ENCODE measurements at regions not wholly inside any gene's neighbourhood (a gene's known extent, or its start where the extent isn't known, plus 50 kb on each side); places are given as distances from the start of the nearest gene placed in this dataset.
"Not testable (repeated sequence)": the region's sequence is repeated elsewhere in the genome, so short reads cannot be mapped to it uniquely, and the experiment has no call there.

DNA sequence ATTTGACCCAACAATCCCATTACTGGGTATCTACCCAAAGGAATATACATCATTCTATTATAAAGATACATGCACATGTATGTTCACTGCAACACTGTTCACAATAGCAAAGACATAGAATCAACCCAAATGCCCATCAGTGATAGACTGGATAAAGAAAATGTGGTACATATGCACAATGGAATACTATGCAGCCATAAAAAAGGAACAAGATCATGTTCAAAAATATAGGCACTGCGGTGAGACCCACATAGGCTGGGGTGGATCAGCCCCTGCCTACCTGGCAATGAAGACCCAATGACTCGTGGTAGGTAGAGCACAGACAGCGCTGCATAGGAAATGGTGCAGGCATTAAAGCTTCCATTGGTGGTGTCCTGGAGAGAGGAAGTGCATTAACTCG, 88.6 kb upstream of the NFIL3 start:
- H3K4me1 ChIP-seq (ENCODE audit: control insufficient read depth, insufficient read depth, low read length); H3K4me3 ChIP-seq (ENCODE audit: low read length in 2 of 2); H3K27me3 ChIP-seq (ENCODE audit: control insufficient read depth in 1 of 2, insufficient read depth in 2 of 2, low read length in 2 of 2); H3K9ac ChIP-seq (ENCODE audit: low read length in 2 of 2); H3K9me3 ChIP-seq (ENCODE audit: control insufficient read depth in 2 of 2, low read length in 2 of 2); H3K36me3 ChIP-seq (ENCODE audit: control insufficient read depth in 2 of 2, insufficient read depth in 2 of 2, low read length in 2 of 2); H3K27ac ChIP-seq (ENCODE audit: low read length): not testable (repeated sequence)

DNA sequence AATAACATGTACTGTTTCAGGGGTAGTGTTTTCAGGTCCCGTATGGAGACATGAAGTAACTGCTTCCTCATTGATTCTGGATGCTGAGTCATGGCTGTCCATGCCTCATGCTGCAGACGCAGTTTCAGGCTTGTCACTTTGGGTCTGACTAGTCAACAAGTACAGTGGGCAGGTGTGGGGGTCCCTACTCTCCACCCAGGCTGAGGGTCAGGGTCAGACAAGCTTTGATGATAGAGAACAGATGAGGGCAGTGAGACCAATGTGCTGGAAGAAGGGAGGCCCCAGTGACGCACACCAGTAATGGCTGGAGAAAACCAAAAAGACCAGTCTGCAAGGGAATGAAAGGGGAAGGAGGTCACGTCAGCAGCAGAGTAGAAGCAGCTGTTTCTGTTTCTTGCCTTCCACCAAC, 80.0 kb upstream of the NFIL3 start:
- Histone ChIP-seq H3K4me3 (ENCODE audit: low read length in 2 of 2) (no peak overlapping the region), H3K4me1 (ENCODE audit: control insufficient read depth, insufficient read depth, low read length) (peaks cover 6% of the 10 kb centered on the region), H3K36me3 (ENCODE audit: control insufficient read depth in 2 of 2, insufficient read depth in 2 of 2, low read length in 2 of 2) (no peaks in the 10 kb centered on the region), H3K27ac (ENCODE audit: low read length) (no peak overlapping the region), H3K9me3 (ENCODE audit: control insufficient read depth in 2 of 2, low read length in 2 of 2) (no peaks in the 10 kb centered on the region), H3K9ac (ENCODE audit: low read length in 2 of 2) (no peak overlapping the region), H3K27me3 (ENCODE audit: control insufficient read depth in 1 of 2, insufficient read depth in 2 of 2, low read length in 2 of 2) (no peaks in the 10 kb centered on the region)

DNA sequence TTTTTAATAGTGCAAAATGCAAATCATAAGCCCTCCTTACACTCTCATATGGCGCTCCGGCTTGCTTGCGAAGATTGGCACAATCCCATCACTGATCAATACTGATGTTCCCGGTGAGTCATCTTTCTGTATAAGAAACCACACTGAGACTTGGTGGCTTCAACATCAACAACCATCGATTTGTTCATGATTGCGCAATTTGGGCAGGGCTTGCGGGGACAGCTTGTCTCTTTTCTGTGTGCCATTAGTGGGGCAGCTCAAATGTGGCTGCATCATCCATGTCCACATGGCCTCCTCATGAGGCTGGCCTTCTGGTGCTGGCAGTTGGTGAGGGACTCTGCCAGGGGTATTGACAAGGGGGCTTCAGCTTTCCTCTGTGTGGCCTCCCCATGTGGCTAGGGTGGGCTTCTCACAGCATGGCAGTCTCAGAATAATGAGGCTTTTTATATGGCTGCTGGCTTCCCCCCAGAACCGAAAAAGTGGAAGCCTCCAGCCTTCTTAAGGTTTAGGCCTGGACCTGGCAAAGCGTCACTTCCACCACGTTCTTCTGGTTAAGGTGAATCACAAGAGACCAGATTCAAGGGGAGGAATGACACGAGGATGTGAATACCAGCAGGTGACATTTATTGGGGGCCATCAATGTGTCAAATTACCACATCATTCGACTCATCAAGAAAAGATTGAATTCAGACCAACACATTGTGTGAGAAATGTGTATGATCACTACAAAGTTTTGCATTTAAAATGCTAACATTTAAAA, 79.5 kb upstream of the NFIL3 start:
- Histone ChIP-seq H3K27me3 (ENCODE audit: control insufficient read depth in 1 of 2, insufficient read depth in 2 of 2, low read length in 2 of 2) (no peaks in the 10 kb centered on the region), H3K4me3 (ENCODE audit: low read length in 2 of 2) (no peak overlapping the region), H3K9me3 (ENCODE audit: control insufficient read depth in 2 of 2, low read length in 2 of 2) (no peaks in the 10 kb centered on the region), H3K27ac (ENCODE audit: low read length) (no peak overlapping the region), H3K4me1 (ENCODE audit: control insufficient read depth, insufficient read depth, low read length) (peaks cover 4% of the 10 kb centered on the region), H3K36me3 (ENCODE audit: control insufficient read depth in 2 of 2, insufficient read depth in 2 of 2, low read length in 2 of 2) (no peaks in the 10 kb centered on the region), H3K9ac (ENCODE audit: low read length in 2 of 2) (no peak overlapping the region)

DNA sequence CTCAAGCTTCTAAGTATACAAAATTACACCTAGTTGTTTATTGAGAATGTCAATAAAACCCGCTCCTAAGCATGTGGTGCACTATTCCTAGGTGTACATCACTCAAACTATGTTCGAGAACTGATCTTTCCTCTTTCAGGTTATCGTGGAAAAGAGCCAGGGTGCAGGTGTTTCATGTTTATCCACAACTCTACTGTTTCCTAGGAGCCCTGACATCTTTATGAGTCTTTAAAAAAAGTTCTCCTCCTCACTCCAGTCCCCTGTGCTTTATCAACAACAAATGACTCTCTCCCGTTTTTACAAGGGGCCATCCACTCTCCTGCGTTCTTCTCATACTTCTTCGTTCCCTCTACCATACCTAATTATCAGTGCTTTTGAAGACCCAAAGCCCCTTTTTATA, 78.8 kb upstream of the NFIL3 start:
- Histone ChIP-seq H3K4me1 (ENCODE audit: control insufficient read depth, insufficient read depth, low read length) (peaks cover 4% of the 10 kb centered on the region), H3K4me3 (ENCODE audit: low read length in 2 of 2) (no peak overlapping the region), H3K27me3 (ENCODE audit: control insufficient read depth in 1 of 2, insufficient read depth in 2 of 2, low read length in 2 of 2) (no peaks in the 10 kb centered on the region), H3K9ac (ENCODE audit: low read length in 2 of 2) (no peak overlapping the region), H3K9me3 (ENCODE audit: control insufficient read depth in 2 of 2, low read length in 2 of 2) (no peaks in the 10 kb centered on the region), H3K27ac (ENCODE audit: low read length) (no peak overlapping the region), H3K36me3 (ENCODE audit: control insufficient read depth in 2 of 2, insufficient read depth in 2 of 2, low read length in 2 of 2) (no peaks in the 10 kb centered on the region)

DNA sequence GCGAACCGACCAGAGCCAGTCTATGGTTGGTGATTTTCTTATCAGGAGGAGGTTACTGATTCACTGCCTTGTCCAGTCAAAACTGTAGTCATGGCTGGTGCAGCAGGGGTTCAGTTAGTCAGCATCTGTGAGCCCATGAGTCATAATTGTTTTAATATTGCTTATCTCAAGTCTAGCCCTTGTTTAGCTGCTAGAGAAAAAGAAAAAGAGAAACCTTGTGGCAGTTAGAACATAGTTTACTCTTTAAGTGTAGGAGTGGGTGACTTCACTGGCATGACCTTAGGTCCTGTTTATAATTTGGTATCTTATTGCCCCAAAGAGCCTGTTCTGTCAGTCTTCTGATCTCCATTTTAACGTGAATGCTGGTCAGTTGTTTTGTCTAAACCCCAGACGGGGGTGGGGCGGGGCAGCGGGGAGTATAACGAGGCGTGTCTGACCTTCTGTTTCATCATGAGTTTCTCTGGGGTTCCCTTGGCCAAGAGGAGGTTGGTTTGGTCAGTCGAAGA, 76.9 kb upstream of the NFIL3 start:
- Histone ChIP-seq H3K4me1 (ENCODE audit: control insufficient read depth, insufficient read depth, low read length) (peaks cover 7% of the 10 kb centered on the region), H3K9me3 (ENCODE audit: control insufficient read depth in 2 of 2, low read length in 2 of 2) (no peaks in the 10 kb centered on the region), H3K36me3 (ENCODE audit: control insufficient read depth in 2 of 2, insufficient read depth in 2 of 2, low read length in 2 of 2) (no peaks in the 10 kb centered on the region), H3K27ac (ENCODE audit: low read length) (no peak overlapping the region), H3K4me3 (ENCODE audit: low read length in 2 of 2) (no peak overlapping the region), H3K27me3 (ENCODE audit: control insufficient read depth in 1 of 2, insufficient read depth in 2 of 2, low read length in 2 of 2) (no peaks in the 10 kb centered on the region), H3K9ac (ENCODE audit: low read length in 2 of 2) (no peak overlapping the region)

DNA sequence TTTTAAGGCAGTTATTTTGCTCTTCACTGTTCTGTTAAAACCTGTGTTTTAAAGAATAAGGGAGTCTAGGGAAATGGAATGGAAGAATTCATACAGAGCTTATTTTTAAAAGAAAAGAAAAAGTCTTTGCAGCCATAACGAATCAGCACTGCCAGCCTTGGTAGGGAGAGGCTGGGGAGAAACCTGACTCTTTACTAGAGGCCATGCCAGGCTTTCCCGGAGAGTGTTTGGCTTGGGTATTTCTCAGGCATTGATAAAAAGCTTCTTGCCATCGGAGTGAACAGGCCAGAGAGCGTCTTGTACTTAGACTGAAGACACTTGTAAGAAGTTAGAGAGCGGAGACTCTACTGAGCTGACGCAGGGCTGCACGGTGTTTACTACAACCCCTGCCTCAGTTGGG, 72.7 kb upstream of the NFIL3 start:
- Histone ChIP-seq H3K4me3 (ENCODE audit: low read length in 2 of 2) (peak overlapping the region in 1 of 2 donors; percentile 8), H3K27me3 (ENCODE audit: control insufficient read depth in 1 of 2, insufficient read depth in 2 of 2, low read length in 2 of 2) (no peaks in the 10 kb centered on the region), H3K9ac (ENCODE audit: low read length in 2 of 2) (peak overlapping the region in 1 of 2 donors; percentile 45), H3K27ac (ENCODE audit: low read length) (peak overlapping the region; percentile 31), H3K9me3 (ENCODE audit: control insufficient read depth in 2 of 2, low read length in 2 of 2) (no peaks in the 10 kb centered on the region), H3K4me1 (ENCODE audit: control insufficient read depth, insufficient read depth, low read length) (peaks cover 7% of the 10 kb centered on the region), H3K36me3 (ENCODE audit: control insufficient read depth in 2 of 2, insufficient read depth in 2 of 2, low read length in 2 of 2) (no peaks in the 10 kb centered on the region)

DNA sequence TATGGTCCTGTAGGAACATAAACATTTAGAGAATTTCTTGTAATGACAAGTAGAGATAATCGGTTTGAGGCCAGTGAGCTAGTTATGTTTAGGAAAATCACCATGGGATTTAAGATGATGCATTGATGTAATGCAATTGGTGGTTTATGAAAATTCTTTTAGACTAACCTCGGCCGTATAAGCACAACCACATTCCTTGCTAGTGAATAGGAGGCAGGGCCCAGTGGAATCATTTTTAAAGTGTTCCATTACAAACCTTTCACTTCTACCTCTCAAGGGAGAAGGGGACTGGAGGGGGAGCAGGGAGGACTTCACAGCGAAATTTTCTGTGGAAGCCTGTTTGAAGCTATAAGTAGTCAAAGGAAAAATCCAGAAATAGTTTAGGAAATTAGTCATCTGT, 71.8 kb upstream of the NFIL3 start:
- Histone ChIP-seq H3K36me3 (ENCODE audit: control insufficient read depth in 2 of 2, insufficient read depth in 2 of 2, low read length in 2 of 2) (no peaks in the 10 kb centered on the region), H3K4me1 (ENCODE audit: control insufficient read depth, insufficient read depth, low read length) (peaks cover 7% of the 10 kb centered on the region), H3K9ac (ENCODE audit: low read length in 2 of 2) (no peak overlapping the region), H3K27ac (ENCODE audit: low read length) (peak overlapping the region; percentile 3), H3K27me3 (ENCODE audit: control insufficient read depth in 1 of 2, insufficient read depth in 2 of 2, low read length in 2 of 2) (no peaks in the 10 kb centered on the region), H3K4me3 (ENCODE audit: low read length in 2 of 2) (no peak overlapping the region), H3K9me3 (ENCODE audit: control insufficient read depth in 2 of 2, low read length in 2 of 2) (no peaks in the 10 kb centered on the region)

DNA sequence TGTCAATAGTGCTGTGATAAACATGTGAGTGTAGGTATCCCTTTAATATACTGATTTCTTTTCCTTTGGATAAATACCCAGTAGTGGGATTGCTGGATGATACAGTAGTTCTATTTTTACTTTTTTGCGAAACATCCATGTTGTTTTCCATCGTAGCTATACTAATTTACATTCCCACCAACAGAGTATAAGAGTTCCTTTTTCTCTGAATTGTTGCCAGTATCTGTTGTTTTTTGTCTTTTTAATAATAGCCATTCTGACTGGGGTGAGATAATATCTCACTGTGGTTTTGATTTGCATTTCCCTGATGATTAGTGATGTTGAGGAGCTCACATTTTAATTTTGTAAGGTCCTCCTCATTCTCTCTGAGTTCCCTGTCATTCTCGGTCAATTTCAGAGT, 71.1 kb upstream of the NFIL3 start:
- Histone ChIP-seq H3K9ac (ENCODE audit: low read length in 2 of 2) (no peak overlapping the region), H3K9me3 (ENCODE audit: control insufficient read depth in 2 of 2, low read length in 2 of 2) (no peaks in the 10 kb centered on the region), H3K27ac (ENCODE audit: low read length) (peak overlapping the region; percentile 3), H3K4me1 (ENCODE audit: control insufficient read depth, insufficient read depth, low read length) (peaks cover 7% of the 10 kb centered on the region), H3K27me3 (ENCODE audit: control insufficient read depth in 1 of 2, insufficient read depth in 2 of 2, low read length in 2 of 2) (no peaks in the 10 kb centered on the region), H3K36me3 (ENCODE audit: control insufficient read depth in 2 of 2, insufficient read depth in 2 of 2, low read length in 2 of 2) (no peaks in the 10 kb centered on the region), H3K4me3 (ENCODE audit: low read length in 2 of 2) (no peak overlapping the region)

DNA sequence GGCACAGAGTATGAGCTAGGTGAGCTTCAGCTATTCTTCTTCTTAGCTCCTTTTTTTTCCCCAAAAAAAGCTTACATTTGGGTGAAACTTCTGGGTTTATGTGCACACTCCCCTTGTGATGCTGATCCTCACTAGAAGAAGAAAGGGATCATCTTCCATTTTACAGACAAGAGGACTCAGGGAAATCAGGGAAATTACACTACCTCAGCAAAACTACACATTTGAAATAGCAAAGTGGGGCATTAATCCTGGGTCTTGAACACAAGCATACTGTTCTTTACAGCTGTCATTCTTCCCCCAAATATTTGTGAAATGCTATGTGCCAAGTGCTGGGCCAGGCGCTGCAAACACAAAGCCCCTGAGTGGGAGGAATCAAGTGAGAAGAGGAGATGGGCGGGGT, 68.6 kb upstream of the NFIL3 start:
- Histone ChIP-seq H3K27me3 (ENCODE audit: control insufficient read depth in 1 of 2, insufficient read depth in 2 of 2, low read length in 2 of 2) (no peaks in the 10 kb centered on the region), H3K27ac (ENCODE audit: low read length) (no peak overlapping the region), H3K36me3 (ENCODE audit: control insufficient read depth in 2 of 2, insufficient read depth in 2 of 2, low read length in 2 of 2) (no peaks in the 10 kb centered on the region), H3K9ac (ENCODE audit: low read length in 2 of 2) (no peak overlapping the region), H3K4me3 (ENCODE audit: low read length in 2 of 2) (no peak overlapping the region), H3K4me1 (ENCODE audit: control insufficient read depth, insufficient read depth, low read length) (peaks cover 9% of the 10 kb centered on the region), H3K9me3 (ENCODE audit: control insufficient read depth in 2 of 2, low read length in 2 of 2) (no peaks in the 10 kb centered on the region)

DNA sequence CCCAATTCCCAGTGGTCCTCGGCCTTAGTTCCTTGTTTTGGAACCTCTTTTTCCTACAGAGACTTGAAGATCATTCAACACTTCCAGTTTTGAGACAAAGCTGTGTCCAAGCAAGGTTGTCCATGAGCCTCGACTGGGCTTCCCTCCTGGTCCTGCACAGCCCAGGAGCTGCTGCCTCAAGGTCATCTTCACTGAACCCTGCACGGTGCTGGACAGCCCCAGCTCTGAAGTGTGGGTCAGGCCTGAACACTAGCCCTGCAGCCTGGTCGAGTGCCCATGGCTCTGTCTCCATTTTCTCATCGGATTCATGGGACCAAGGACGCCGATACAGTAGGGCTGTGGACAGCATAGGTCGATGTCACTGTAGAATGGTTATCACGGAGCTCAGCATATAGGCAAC, 68.0 kb upstream of the NFIL3 start:
- Histone ChIP-seq H3K9ac (ENCODE audit: low read length in 2 of 2) (no peak overlapping the region), H3K27ac (ENCODE audit: low read length) (no peak overlapping the region), H3K36me3 (ENCODE audit: control insufficient read depth in 2 of 2, insufficient read depth in 2 of 2, low read length in 2 of 2) (no peaks in the 10 kb centered on the region), H3K4me1 (ENCODE audit: control insufficient read depth, insufficient read depth, low read length) (peaks cover 8% of the 10 kb centered on the region), H3K4me3 (ENCODE audit: low read length in 2 of 2) (no peak overlapping the region), H3K9me3 (ENCODE audit: control insufficient read depth in 2 of 2, low read length in 2 of 2) (no peaks in the 10 kb centered on the region), H3K27me3 (ENCODE audit: control insufficient read depth in 1 of 2, insufficient read depth in 2 of 2, low read length in 2 of 2) (no peaks in the 10 kb centered on the region)

DNA sequence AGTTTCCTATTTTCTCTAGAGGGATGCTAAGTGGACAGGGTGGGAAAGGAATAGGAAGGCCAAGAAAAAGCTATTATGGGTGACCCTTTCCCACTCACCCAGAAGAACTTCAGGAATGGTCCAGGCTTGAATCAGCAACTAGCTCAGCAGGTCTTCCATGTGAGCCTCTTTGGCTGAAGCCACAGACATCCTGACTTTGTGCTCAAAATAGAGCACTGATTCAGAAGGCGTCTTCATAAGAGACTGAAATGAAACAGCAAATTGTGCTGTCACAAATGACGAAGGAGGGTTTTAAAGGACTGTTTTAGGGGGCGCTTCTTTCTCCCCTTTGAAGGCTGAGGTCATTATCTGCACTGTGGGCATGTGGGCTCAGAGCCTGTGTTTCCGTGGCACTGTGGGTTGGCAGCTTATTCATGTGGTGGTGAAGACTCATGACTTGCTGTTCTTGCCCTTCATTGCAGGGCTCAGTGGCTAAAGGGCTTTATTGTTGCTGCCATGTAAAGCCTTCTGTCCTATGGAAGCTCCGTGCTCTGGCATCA, 65.8 kb upstream of the NFIL3 start:
- Histone ChIP-seq H3K36me3 (ENCODE audit: control insufficient read depth in 2 of 2, insufficient read depth in 2 of 2, low read length in 2 of 2) (no peaks in the 10 kb centered on the region), H3K4me1 (ENCODE audit: control insufficient read depth, insufficient read depth, low read length) (peaks cover 5% of the 10 kb centered on the region), H3K27me3 (ENCODE audit: control insufficient read depth in 1 of 2, insufficient read depth in 2 of 2, low read length in 2 of 2) (no peaks in the 10 kb centered on the region), H3K27ac (ENCODE audit: low read length) (peak overlapping the region; percentile 6), H3K4me3 (ENCODE audit: low read length in 2 of 2) (no peak overlapping the region), H3K9me3 (ENCODE audit: control insufficient read depth in 2 of 2, low read length in 2 of 2) (no peaks in the 10 kb centered on the region), H3K9ac (ENCODE audit: low read length in 2 of 2) (no peak overlapping the region)
